ENCODE measurements at regions not wholly inside any gene's neighbourhood (a gene's known extent, or its start where the extent isn't known, plus 50 kb on each side); places are given as distances from the start of the nearest gene placed in this dataset.

DNA sequence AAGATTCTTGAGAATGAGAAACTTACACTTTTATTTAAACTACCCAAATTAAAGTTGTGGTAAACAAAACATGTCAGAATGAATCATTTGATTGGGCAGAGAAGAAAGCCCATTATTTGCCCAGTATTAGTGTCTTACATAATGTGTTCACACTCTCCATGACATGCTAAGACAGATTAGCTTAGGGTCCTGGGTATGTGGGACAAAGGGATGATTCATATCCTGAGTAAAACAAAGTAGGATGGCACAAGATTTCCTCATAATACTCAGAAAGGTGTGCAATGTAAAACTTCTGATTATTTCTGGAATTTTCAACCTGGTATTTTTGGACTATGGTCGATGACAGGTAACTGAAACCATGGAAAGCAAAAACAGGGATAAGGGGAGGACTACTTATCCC is 183.9 kb upstream of the POU5F2 start:
- Mint-ChIP-seq H3K27me3 (no peaks in the 10 kb centered on the region), H3K4me1 (ENCODE audit: low read depth) (no peaks in the 10 kb centered on the region)
- TF ChIP-seq, protein P1, sequence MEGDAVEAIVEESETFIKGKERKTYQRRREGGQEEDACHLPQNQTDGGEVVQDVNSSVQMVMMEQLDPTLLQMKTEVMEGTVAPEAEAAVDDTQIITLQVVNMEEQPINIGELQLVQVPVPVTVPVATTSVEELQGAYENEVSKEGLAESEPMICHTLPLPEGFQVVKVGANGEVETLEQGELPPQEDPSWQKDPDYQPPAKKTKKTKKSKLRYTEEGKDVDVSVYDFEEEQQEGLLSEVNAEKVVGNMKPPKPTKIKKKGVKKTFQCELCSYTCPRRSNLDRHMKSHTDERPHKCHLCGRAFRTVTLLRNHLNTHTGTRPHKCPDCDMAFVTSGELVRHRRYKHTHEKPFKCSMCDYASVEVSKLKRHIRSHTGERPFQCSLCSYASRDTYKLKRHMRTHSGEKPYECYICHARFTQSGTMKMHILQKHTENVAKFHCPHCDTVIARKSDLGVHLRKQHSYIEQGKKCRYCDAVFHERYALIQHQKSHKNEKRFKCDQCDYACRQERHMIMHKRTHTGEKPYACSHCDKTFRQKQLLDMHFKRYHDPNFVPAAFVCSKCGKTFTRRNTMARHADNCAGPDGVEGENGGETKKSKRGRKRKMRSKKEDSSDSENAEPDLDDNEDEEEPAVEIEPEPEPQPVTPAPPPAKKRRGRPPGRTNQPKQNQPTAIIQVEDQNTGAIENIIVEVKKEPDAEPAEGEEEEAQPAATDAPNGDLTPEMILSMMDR (IDR thresholded peaks at IDR 0.05; ENCODE audit: unreplicated experiment), result no peak

DNA sequence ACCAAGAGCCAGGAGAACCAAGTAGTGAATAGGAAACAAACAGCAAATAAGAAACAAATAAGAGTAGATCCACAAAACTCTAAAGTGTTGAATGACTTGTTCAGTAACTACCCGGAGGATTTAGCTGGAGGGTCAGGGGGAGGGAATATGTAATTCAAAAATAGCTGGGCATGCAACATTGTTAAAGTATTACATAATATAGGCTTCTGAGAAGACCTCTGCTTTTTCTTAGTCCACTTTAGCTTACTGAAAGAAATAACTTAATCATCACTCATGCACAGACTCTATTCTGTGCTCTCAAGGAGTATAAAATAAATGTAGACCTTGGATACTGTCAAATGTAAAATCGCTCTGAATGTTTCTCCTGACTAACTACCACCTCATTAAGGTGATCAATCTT is 183.2 kb upstream of the POU5F2 start:
- no peaks in the 10 kb centered on the region for H3K4me1 Mint-ChIP-seq (ENCODE audit: low read depth)
- no peak overlapping the region for H3K4me3 Mint-ChIP-seq (ENCODE audit: low read depth)
- no peak for DNase-seq (ENCODE audit: low spot score, unreplicated experiment)
- no peak overlapping the region for H3K27ac Mint-ChIP-seq
- H3K9me3 Mint-ChIP-seq (ENCODE audit: low read depth), result no peaks in the 10 kb centered on the region
- TF ChIP-seq, protein P1 (IDR thresholded peaks at IDR 0.05; ENCODE audit: unreplicated experiment), result no peak
- peaks cover 3% of the 10 kb centered on the region for H3K36me3 Mint-ChIP-seq (ENCODE audit: insufficient read depth)
- no peaks in the 10 kb centered on the region for H3K27me3 Mint-ChIP-seq

More for the DNA sequence above, 183.9 kb upstream of the POU5F2 start:
- Mint-ChIP-seq H3K9me3 (ENCODE audit: low read depth) (no peaks in the 10 kb centered on the region), H3K36me3 (ENCODE audit: insufficient read depth) (peaks cover 3% of the 10 kb centered on the region), H3K27ac (no peak overlapping the region), H3K4me3 (ENCODE audit: low read depth) (no peak overlapping the region)
- no peak for DNase-seq (ENCODE audit: low spot score, unreplicated experiment)

DNA sequence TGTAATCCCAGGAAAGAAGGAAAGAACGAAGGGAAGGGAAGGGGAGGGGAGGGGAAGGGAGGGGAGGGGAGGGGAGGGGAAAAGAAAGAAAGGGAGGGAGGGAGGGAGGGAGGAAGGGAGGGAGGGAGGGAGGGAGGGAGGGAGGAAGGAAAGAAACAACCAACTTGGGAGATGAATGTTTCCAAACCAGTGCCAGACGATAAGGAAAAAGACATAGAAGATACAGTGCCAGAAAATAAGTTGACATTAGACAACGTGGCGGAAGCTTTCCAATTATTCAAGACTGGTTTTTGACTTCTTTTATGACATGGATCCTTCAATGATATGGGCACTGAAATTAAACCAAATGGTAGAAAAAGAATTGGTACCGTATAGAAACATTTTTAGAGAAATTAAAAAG is 181.2 kb upstream of the POU5F2 start:
- no peaks in the 10 kb centered on the region for H3K4me1 Mint-ChIP-seq (ENCODE audit: low read depth)
- H3K9me3 Mint-ChIP-seq (ENCODE audit: low read depth), result no peaks in the 10 kb centered on the region
- no peak for DNase-seq (ENCODE audit: low spot score, unreplicated experiment)
- no peak overlapping the region for H3K4me3 Mint-ChIP-seq (ENCODE audit: low read depth)
- peaks cover 3% of the 10 kb centered on the region for H3K36me3 Mint-ChIP-seq (ENCODE audit: insufficient read depth)
- no peaks in the 10 kb centered on the region for H3K27me3 Mint-ChIP-seq
- H3K27ac Mint-ChIP-seq, result no peak overlapping the region
- TF ChIP-seq, protein P1 (IDR thresholded peaks at IDR 0.05; ENCODE audit: unreplicated experiment), result no peak

DNA sequence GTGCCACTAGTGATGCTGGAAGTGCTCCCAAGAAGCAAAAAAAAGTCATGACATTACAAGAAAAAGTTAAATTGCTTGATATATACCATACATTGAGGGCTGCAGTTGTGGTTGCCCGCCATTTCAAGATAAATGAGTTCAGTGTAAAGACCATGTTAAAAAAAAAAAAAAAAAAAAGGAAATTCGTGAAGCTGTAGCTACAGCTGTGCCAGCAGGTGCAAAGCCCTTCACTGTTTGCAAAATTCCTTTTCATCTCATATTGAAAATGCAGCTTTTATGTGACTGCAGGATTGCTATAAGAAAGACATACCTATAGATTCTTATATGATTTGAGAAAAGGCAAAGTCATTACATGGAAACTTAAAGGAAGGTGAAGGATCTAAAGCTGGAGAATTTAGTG is 179.6 kb upstream of the POU5F2 start:
- DNase-seq (ENCODE audit: low spot score, unreplicated experiment), result no peak
- Mint-ChIP-seq H3K27me3 (no peaks in the 10 kb centered on the region), H3K9me3 (ENCODE audit: low read depth) (no peaks in the 10 kb centered on the region), H3K4me3 (ENCODE audit: low read depth) (no peak overlapping the region), H3K27ac (no peak overlapping the region), H3K36me3 (ENCODE audit: insufficient read depth) (peaks cover 5% of the 10 kb centered on the region), H3K4me1 (ENCODE audit: low read depth) (peaks cover 2% of the 10 kb centered on the region)
- TF ChIP-seq, protein P1 (IDR thresholded peaks at IDR 0.05; ENCODE audit: unreplicated experiment), result no peak

DNA sequence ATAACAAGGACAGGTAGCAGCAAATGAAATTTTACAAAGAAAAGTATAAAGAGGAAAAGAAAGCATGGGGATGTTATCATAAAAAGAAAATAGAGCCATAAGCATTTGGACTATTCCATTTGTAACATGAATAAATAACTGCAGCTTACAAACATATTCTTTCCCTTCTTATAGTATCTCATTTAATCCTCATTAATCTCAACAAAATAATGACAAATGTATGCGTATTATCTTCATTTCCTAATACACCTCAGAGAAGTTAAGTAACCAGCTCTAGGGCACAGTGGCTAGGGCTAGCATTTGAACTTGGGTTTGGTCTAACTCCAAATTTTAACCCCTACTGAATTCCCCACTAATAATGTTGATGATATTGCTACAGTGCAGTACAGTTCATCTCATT is 175.5 kb upstream of the POU5F2 start:
- TF ChIP-seq, protein P1 (IDR thresholded peaks at IDR 0.05; ENCODE audit: unreplicated experiment), result no peak
- Mint-ChIP-seq H3K36me3 (ENCODE audit: insufficient read depth) (peaks cover 2% of the 10 kb centered on the region), H3K27me3 (no peaks in the 10 kb centered on the region), H3K4me3 (ENCODE audit: low read depth) (no peak overlapping the region), H3K27ac (no peak overlapping the region), H3K9me3 (ENCODE audit: low read depth) (peaks cover 6% of the 10 kb centered on the region), H3K4me1 (ENCODE audit: low read depth) (peaks cover 2% of the 10 kb centered on the region)
- no peak for DNase-seq (ENCODE audit: low spot score, unreplicated experiment)

Measured in progenitor cell of endocrine pancreas (in vitro differentiated cells).